Stimulated activated CD8-positive, alpha-beta memory T cell treated with anti-CD3 and anti-CD28 coated beads, Interleukin-15, amount 100 ng/mL, for 48 hours (primary cell): ENCODE measurements at regions not wholly inside any gene's neighbourhood (a gene's known extent, or its start where the extent isn't known, plus 50 kb on each side); places are given as distances from the start of the nearest gene placed in this dataset.
"Not testable (repeated sequence)": the region's sequence is repeated elsewhere in the genome, so short reads cannot be mapped to it uniquely, and the experiment has no call there.

Source experiments
- DNase-seq, 2 donors: peaks; one replicate each; pipeline ENCODE4 v3.0.0-alpha.2; 2020; ENCODE audit warnings: low read depth in 2 of 2

DNA sequence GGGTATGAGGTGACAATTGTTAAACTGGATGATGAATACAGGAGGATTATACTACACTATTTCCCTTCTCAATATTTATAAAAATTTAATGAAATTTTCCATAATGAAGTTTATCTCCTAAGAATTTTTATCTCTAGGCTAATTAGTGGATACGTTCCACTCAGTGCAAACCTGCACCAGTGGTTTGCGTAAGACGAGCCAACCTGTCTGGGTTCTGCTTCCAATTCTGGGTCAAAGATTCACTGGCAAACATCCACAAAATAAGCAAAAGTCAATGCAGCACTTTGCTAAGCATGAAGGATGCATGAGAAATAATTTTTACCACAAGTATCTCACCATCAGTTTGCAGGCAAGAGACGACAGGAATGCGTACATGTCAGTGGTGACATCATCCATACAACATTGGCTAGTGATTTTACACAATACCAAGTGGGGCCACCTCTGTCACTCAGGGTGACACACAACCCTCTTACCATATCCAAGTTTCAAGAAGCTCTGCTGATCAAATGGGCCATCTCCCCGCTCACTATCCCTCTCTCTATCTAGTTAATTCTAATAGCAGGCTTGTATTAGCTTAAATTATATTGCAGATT lies 51.7 kb downstream of the FAM50B start:
- DNase-seq = no peak

GRCh38 chr6:3902871-3903648 lies 53.9 kb downstream of the FAM50B start:
- DNase-seq = no peak

DNA sequence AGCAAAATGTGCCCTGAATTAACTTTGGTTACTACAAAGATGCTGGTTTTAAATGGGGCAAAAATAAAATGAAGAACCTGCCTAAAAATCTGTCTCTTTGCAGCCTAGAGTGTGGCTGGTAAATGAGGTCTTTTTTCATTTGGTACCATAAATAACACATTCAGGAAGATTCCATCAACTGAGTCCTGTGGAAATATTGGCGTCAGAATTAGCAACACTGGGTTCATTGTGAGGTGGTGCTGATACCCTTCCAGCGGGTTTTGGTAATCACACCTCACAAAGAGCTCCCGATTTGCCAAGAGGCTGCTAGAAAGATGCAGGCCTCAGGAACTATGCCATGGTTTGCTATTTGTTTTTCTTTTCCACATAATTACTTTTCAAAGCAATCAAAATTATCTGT lies 55.3 kb downstream of the FAM50B start:
- DNase-seq = no peak

- DNase-seq = no peak
These were observed 57.0 kb downstream of the FAM50B start for GRCh38 chr6:3905945-3906845.

DNA sequence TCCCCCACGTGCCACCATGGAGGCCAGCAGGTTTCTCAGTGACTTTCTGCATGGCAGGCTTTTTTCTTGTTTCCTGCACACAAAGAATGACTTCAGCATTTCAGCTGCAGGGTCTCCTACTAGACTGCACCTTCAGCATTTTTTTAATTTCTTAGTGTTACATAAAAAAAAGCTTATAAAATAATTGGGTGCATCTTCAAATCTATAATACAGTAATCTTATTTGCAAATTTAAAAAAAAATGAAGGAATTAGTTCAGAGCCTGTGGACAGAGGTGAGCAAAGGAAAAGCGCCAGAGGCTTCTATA lies 57.6 kb downstream of the FAM50B start:
- DNase-seq = no peak

- DNase-seq = no peak
These were observed 59.0 kb downstream of the FAM50B start for GRCh38 chr6:3908223-3908622.

DNA sequence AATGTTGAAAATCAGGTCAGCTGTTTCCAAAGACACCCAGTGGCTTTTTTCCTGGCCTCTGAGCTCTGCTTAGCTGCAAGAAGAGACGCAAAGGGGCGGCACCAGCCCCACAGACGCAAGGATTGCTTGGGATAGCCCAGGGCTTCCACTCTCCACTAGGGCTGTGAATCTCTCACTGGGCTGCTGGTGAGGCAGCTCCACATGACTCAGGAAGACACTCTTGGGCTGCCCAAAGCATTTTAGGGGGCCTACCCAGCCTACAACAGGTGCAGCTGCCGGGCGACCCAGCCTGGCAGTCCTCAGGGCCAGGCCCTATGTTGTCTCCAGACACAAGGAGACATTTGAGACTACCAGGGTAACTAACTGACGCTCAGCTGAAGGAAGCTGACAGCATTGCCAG lies 59.8 kb downstream of the FAM50B start:
- no peak for DNase-seq

- DNase-seq = no peak
These were observed 61.0 kb downstream of the FAM50B start for GRCh38 chr6:3910106-3910663.

- no peak for DNase-seq
These were observed 62.0 kb downstream of the FAM50B start for GRCh38 chr6:3911130-3911529.

DNA sequence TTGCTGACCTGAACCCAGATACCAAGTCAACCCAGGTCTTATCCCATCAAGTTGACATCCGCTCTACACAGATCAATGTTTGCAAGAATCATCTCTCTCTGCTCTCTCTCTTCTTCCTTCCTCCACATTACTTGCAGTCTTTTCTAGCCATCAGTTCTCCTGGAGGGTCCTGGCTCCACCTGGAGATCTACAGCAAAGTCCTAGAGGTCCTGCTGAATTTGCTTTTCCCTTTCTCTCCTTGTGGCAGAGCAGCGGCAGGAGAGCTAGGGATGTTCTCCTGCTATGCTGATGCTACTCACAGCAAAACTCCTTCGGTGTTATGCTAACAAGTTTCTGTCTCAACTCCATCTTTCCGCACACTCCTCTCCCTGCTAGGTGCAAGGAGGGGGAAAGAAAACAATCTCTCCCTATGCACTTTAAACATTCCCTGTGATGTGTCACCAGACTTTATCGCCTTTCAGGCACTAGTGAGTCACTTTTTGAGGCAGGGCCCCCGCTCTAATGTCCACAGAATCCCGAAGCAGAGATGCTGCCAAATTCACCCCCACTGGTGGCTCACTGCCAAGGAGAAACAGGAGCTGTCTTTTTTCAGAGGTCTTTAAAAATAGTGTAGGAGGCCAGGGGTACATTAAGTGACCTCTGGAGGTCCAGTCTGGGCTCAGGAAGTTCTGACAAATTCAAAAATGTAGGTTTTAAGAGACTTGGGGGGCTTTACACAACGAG lies 62.6 kb downstream of the FAM50B start:
- DNase-seq = no peak

DNA sequence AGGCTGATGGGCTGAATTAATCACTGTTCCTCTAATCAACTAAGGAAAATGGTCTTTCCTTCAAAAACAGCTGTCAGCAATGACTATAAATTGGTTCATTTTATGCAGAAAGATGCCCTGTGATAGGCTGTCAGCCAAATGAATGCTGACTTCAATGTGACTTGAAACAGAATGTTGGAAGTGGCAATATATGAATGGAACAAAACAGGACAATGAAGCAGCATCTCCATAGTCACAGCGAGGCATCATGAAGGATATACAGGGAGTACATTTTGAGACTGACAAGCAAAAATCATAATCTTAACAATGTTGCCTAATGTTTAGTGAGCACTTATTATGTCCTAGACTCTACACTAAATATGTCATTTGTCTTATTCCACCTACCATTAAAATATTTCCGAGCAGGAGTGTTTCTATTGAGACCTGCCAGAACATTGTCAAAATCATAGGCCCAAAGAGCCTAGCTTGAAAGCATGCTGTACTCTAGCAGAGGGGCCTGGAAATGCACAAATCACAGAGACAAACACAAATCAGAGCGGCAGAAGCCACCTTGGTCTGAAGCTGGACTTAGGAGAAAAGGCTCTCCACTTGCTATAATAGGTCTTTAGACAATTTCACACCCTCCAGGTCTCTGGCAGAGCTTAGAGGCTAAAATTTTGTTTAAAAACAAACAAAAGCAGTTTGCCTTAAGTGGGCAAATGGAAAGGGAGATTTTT lies 63.3 kb downstream of the FAM50B start:
- no peak for DNase-seq

GRCh38 chr6:3913077-3913957 lies 64.1 kb downstream of the FAM50B start:
- DNase-seq = no peak

GRCh38 chr6:3913958-3914337 lies 64.8 kb downstream of the FAM50B start:
- DNase-seq = no peak

- no peak for DNase-seq
These were observed 66.1 kb downstream of the FAM50B start for GRCh38 chr6:3915076-3915791.

DNA sequence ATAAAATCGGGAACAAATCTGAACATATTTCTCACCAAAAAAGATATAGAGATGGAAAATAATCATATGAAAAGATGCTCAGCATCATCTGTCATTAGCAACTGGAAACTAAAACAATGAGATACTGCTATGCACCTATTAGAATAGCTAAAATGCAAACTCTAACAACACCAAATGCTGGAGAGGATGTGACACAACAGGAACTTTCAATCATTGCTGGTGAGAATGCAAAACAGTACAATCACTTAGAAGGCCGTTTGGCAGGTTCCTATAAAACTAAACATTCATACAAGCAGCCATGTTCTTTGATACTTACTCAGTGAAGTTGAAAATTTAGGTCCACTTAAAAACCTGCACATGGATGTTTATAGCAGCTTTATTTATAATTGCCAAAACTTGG lies 67.0 kb downstream of the FAM50B start:
- no peak for DNase-seq

GRCh38 chr6:3916749-3917148 lies 67.6 kb downstream of the FAM50B start:
- DNase-seq = not testable (repeated sequence)

DNA sequence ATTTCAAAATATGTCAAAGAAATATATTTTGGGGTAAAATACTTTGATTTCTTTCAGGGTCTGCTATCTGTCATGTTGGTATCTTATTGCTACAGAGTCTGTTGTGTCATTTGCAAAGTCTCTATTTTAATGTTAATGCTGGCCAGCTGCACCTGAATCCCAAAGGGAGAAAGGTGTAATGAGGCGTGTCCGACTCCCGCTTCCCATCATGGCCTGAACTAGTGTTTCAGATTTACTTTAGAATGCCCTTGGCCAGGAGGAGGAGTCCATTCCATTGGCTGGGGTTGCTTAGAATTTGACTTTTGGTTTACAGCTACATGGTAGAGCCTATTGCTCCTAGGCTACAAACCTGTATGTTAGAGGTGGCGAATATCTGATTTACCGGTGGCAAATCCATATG lies 69.3 kb downstream of the FAM50B start:
- no peak for DNase-seq

GRCh38 chr6:3919130-3919628 lies 70.0 kb downstream of the FAM50B start:
- DNase-seq = no peak

GRCh38 chr6:3919849-3920248 lies 70.7 kb downstream of the FAM50B start:
- DNase-seq = no peak
